Smooth muscle cell (in vitro differentiated cells): ENCODE measurements at regions not wholly inside any gene's neighbourhood (a gene's known extent, or its start where the extent isn't known, plus 50 kb on each side); places are given as distances from the start of the nearest gene placed in this dataset.
"Not testable (repeated sequence)": the region's sequence is repeated elsewhere in the genome, so short reads cannot be mapped to it uniquely, and the experiment has no call there.

Source experiments
- DNase-seq: peaks from one replicate; lab custom pipeline; 2025; ENCODE audit not compliant: unreplicated experiment; lab: John Stamatoyannopoulos, UW
- H2AFZ ChIP-seq: fragments of 200-600 bp; sonication (generic); 2 replicates; pipeline ENCODE4 v1.6.0; 2016; ENCODE audit warnings: antibody characterized with exemption, low read depth, mild to moderate bottlenecking
- H3F3A ChIP-seq: fragments of 200-600 bp; sonication (generic); 2 replicates; pipeline ENCODE4 v1.6.0; 2017; ENCODE audit warnings: antibody characterized with exemption, low read depth
- H3K27ac ChIP-seq: fragments of 200-600 bp; sonication (generic); 2 replicates; pipeline ENCODE4 v1.5.1; 2016; ENCODE audit warnings: low read depth, mild to moderate bottlenecking
- H3K27me3 ChIP-seq: fragments of 200-600 bp; sonication (generic); 2 replicates; pipeline ENCODE4 v1.6.1; 2016; ENCODE audit warnings: low read depth, mild to moderate bottlenecking
- H3K36me3 ChIP-seq: fragments of 200-600 bp; sonication (generic); 2 replicates; pipeline ENCODE4 v1.5.1; 2016; ENCODE audit warnings: low read depth
- H3K4me1 ChIP-seq: fragments of 200-600 bp; sonication (generic); 2 replicates; pipeline ENCODE4 v1.5.1; 2016; ENCODE audit warnings: low read depth
- H3K4me2 ChIP-seq: fragments of 200-600 bp; sonication (generic); 2 replicates; pipeline ENCODE4 v1.6.0; 2016; ENCODE audit warnings: mild to moderate bottlenecking
- H3K4me3 ChIP-seq: fragments of 200-600 bp; sonication (generic); 2 replicates; pipeline ENCODE4 v1.5.1; 2016; ENCODE audit warnings: mild to moderate bottlenecking
- H3K79me2 ChIP-seq: fragments of 200-600 bp; sonication (generic); 2 replicates; pipeline ENCODE4 v1.6.0; 2016; ENCODE audit warnings: low read depth, mild to moderate bottlenecking
- H3K9ac ChIP-seq: fragments of 200-600 bp; sonication (generic); 2 replicates; pipeline ENCODE4 v1.6.0; 2016; ENCODE audit warnings: low read depth
- H3K9me3 ChIP-seq: fragments of 200-600 bp; sonication (generic); replicated peaks from 2 replicates; pipeline ENCODE4 v1.5.1; 2016; ENCODE audit warnings: low read depth
- H4K20me1 ChIP-seq: fragments of 200-600 bp; sonication (generic); 2 replicates; pipeline ENCODE4 v1.6.0; 2016; ENCODE audit warnings: low read depth
- CTCF ChIP-seq: fragments of 200-600 bp; sonication (generic); IDR thresholded peaks from 2 replicates; pipeline ENCODE4 v1.5.1; 2017; ENCODE audit warnings: borderline replicate concordance, mild to moderate bottlenecking, antibody characterized with exemption; ENCODE audit not compliant: insufficient read depth, poor library complexity, severe bottlenecking
- WGBS: methylation state at CpG from one replicate; pipeline ENCODE4 v1.1.7; 2016; ENCODE audit warnings: low lambda C conversion rate; 5-methylcytosine and 5-hydroxymethylcytosine counted together

- no peak for DNase-seq
- 89% methylated on average over 1 of the region's 1 CpG for WGBS
- Histone ChIP-seq H3K27ac (no peak overlapping the region), H3K9me3 (no peaks in the 10 kb centered on the region), H2AFZ (no peak overlapping the region), H3K79me2 (no peaks in the 10 kb centered on the region), H3K27me3 (no peaks in the 10 kb centered on the region), H3F3A (no peaks in the 10 kb centered on the region), H3K4me3 (no peak overlapping the region), H3K9ac (no peak overlapping the region), H3K4me1 (no peaks in the 10 kb centered on the region), H3K36me3 (no peaks in the 10 kb centered on the region), H4K20me1 (no peaks in the 10 kb centered on the region), H3K4me2 (no peak overlapping the region)
- TF ChIP-seq CTCF = no peak
Measured at GRCh38 chr13:85551012-85551411, 248.2 kb downstream of the SLITRK6 start.

GRCh38 chr13:85549819-85550218, 249.4 kb downstream of the SLITRK6 start:
- no peak overlapping the region for H3K4me2 ChIP-seq
- no peaks in the 10 kb centered on the region for H3K9me3 ChIP-seq
- H3K4me3 ChIP-seq = no peak overlapping the region
- H3K9ac ChIP-seq = no peak overlapping the region
- H3K27ac ChIP-seq = no peak overlapping the region
- WGBS = 83% methylated on average over 2 of the region's 2 CpGs
- H2AFZ ChIP-seq = no peak overlapping the region
- H3K36me3 ChIP-seq = no peaks in the 10 kb centered on the region
- H3K27me3 ChIP-seq = no peaks in the 10 kb centered on the region
- no peaks in the 10 kb centered on the region for H4K20me1 ChIP-seq
- H3F3A ChIP-seq = no peaks in the 10 kb centered on the region
- H3K79me2 ChIP-seq = no peaks in the 10 kb centered on the region
- H3K4me1 ChIP-seq = no peaks in the 10 kb centered on the region
- DNase-seq = no peak
- no peak for TF ChIP-seq CTCF

GRCh38 chr13:85548845-85549244, 250.4 kb downstream of the SLITRK6 start:
- not testable (repeated sequence) for H3K27me3 ChIP-seq, H3K4me3 ChIP-seq, H2AFZ ChIP-seq, H3K4me2 ChIP-seq, H4K20me1 ChIP-seq, H3K9ac ChIP-seq, H3K9me3 ChIP-seq, H3K4me1 ChIP-seq, H3K79me2 ChIP-seq, H3K27ac ChIP-seq, H3F3A ChIP-seq, H3K36me3 ChIP-seq, DNase-seq

- no peak overlapping the region for H3K9ac ChIP-seq
- H3K36me3 ChIP-seq = no peaks in the 10 kb centered on the region
- no peak overlapping the region for H3K27ac ChIP-seq
- H3K79me2 ChIP-seq = no peaks in the 10 kb centered on the region
- no peaks in the 10 kb centered on the region for H3K4me1 ChIP-seq
- no peaks in the 10 kb centered on the region for H3K27me3 ChIP-seq
- no peak overlapping the region for H2AFZ ChIP-seq
- 79% methylated on average over 5 of the region's 5 CpGs for WGBS
- DNase-seq = no peak
- H4K20me1 ChIP-seq = no peaks in the 10 kb centered on the region
- no peaks in the 10 kb centered on the region for H3F3A ChIP-seq
- TF ChIP-seq CTCF = no peak
- H3K4me3 ChIP-seq = no peak overlapping the region
- H3K9me3 ChIP-seq = no peaks in the 10 kb centered on the region
- H3K4me2 ChIP-seq = no peak overlapping the region
Measured at GRCh38 chr13:85545771-85546170, 253.4 kb downstream of the SLITRK6 start.
